H1 (cell line): ENCODE measurements at regions not wholly inside any gene's neighbourhood (a gene's known extent, or its start where the extent isn't known, plus 50 kb on each side); places are given as distances from the start of the nearest gene placed in this dataset.

Experiments
- CTBP2 ChIP-seq: IDR thresholded peaks from 2 replicates; pipeline ENCODE4 v1.7.0; 2011; ENCODE audit warnings: borderline replicate concordance, mild to moderate bottlenecking, moderate library complexity, mixed read lengths, low read length; ENCODE audit not compliant: insufficient read depth, insufficient read length
- GTF2F1 ChIP-seq: IDR thresholded peaks from 2 replicates; pipeline ENCODE4 v1.6.1; 2012; ENCODE audit warnings: low read depth, low read length, improper control_type of control experiment, borderline replicate concordance
- NRF1 ChIP-seq: IDR thresholded peaks from 2 replicates; pipeline ENCODE4 v1.6.1; 2011; ENCODE audit warnings: mild to moderate bottlenecking, low read depth, low read length, improper control_type of control experiment
- TF ChIP-seq, protein P1 (sequence below): fragments of 300-600 bp; sonication (generic); IDR thresholded peaks from 2 replicates; pipeline ENCODE4 v1.7.1; 2012; ENCODE audit warnings: low read length, moderate library complexity, mild to moderate bottlenecking, inconsistent platforms; ENCODE audit not compliant: insufficient replicate concordance
- TF ChIP-seq, protein P2 (sequence below): IDR thresholded peaks from 2 replicates; pipeline ENCODE4 v1.6.1; 2012; ENCODE audit warnings: low read length, inconsistent platforms
- TF ChIP-seq, protein P3 (sequence below): IDR thresholded peaks from 2 replicates; pipeline ENCODE4 v1.6.1; 2012; ENCODE audit warnings: inconsistent platforms

DNA sequence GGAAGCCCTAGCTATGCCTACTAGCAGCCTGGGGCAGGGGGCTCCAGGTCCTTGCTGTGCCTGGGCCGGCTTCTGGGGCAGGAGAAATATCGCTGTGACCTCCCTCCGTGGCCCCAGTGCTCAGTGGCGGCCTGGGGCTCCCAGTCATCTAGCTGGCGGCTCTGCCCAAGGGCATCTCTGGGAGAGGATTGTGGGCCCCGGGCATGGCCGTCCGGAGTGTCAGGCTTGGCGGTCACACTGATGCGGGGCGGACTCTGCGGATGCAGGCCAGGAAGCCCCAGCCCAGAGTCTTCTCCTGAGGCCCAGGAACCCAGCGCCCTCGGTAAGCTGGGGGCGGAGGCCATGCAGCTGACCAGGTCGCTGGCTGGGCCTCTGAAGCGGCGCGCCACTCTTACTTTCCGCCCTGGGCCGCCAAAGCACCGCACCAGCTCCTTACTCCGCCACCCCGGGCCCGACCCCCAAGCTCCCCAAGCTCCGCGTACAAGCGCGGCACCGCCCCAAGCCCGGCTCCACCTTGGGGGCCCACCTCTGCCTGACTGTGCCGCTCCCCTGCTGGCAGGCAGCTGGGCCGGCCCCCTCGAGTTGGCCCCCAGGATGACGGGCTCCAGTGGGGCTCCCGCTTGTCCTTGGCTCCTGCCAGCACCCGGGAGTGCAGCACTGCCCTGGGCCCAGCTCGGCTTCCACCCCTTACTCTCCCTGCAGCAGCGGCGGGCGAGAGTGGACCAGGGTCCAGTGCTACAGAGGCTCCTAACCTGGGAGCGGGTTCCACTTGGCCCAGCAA lies 720.0 kb downstream of the PCDH18 start (continued):
- TF ChIP-seq, protein P1, sequence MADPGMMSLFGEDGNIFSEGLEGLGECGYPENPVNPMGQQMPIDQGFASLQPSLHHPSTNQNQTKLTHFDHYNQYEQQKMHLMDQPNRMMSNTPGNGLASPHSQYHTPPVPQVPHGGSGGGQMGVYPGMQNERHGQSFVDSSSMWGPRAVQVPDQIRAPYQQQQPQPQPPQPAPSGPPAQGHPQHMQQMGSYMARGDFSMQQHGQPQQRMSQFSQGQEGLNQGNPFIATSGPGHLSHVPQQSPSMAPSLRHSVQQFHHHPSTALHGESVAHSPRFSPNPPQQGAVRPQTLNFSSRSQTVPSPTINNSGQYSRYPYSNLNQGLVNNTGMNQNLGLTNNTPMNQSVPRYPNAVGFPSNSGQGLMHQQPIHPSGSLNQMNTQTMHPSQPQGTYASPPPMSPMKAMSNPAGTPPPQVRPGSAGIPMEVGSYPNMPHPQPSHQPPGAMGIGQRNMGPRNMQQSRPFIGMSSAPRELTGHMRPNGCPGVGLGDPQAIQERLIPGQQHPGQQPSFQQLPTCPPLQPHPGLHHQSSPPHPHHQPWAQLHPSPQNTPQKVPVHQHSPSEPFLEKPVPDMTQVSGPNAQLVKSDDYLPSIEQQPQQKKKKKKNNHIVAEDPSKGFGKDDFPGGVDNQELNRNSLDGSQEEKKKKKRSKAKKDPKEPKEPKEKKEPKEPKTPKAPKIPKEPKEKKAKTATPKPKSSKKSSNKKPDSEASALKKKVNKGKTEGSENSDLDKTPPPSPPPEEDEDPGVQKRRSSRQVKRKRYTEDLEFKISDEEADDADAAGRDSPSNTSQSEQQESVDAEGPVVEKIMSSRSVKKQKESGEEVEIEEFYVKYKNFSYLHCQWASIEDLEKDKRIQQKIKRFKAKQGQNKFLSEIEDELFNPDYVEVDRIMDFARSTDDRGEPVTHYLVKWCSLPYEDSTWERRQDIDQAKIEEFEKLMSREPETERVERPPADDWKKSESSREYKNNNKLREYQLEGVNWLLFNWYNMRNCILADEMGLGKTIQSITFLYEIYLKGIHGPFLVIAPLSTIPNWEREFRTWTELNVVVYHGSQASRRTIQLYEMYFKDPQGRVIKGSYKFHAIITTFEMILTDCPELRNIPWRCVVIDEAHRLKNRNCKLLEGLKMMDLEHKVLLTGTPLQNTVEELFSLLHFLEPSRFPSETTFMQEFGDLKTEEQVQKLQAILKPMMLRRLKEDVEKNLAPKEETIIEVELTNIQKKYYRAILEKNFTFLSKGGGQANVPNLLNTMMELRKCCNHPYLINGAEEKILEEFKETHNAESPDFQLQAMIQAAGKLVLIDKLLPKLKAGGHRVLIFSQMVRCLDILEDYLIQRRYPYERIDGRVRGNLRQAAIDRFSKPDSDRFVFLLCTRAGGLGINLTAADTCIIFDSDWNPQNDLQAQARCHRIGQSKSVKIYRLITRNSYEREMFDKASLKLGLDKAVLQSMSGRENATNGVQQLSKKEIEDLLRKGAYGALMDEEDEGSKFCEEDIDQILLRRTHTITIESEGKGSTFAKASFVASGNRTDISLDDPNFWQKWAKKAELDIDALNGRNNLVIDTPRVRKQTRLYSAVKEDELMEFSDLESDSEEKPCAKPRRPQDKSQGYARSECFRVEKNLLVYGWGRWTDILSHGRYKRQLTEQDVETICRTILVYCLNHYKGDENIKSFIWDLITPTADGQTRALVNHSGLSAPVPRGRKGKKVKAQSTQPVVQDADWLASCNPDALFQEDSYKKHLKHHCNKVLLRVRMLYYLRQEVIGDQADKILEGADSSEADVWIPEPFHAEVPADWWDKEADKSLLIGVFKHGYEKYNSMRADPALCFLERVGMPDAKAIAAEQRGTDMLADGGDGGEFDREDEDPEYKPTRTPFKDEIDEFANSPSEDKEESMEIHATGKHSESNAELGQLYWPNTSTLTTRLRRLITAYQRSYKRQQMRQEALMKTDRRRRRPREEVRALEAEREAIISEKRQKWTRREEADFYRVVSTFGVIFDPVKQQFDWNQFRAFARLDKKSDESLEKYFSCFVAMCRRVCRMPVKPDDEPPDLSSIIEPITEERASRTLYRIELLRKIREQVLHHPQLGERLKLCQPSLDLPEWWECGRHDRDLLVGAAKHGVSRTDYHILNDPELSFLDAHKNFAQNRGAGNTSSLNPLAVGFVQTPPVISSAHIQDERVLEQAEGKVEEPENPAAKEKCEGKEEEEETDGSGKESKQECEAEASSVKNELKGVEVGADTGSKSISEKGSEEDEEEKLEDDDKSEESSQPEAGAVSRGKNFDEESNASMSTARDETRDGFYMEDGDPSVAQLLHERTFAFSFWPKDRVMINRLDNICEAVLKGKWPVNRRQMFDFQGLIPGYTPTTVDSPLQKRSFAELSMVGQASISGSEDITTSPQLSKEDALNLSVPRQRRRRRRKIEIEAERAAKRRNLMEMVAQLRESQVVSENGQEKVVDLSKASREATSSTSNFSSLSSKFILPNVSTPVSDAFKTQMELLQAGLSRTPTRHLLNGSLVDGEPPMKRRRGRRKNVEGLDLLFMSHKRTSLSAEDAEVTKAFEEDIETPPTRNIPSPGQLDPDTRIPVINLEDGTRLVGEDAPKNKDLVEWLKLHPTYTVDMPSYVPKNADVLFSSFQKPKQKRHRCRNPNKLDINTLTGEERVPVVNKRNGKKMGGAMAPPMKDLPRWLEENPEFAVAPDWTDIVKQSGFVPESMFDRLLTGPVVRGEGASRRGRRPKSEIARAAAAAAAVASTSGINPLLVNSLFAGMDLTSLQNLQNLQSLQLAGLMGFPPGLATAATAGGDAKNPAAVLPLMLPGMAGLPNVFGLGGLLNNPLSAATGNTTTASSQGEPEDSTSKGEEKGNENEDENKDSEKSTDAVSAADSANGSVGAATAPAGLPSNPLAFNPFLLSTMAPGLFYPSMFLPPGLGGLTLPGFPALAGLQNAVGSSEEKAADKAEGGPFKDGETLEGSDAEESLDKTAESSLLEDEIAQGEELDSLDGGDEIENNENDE, result no peak
- TF ChIP-seq NRF1, result no peak
- TF ChIP-seq, protein P2, sequence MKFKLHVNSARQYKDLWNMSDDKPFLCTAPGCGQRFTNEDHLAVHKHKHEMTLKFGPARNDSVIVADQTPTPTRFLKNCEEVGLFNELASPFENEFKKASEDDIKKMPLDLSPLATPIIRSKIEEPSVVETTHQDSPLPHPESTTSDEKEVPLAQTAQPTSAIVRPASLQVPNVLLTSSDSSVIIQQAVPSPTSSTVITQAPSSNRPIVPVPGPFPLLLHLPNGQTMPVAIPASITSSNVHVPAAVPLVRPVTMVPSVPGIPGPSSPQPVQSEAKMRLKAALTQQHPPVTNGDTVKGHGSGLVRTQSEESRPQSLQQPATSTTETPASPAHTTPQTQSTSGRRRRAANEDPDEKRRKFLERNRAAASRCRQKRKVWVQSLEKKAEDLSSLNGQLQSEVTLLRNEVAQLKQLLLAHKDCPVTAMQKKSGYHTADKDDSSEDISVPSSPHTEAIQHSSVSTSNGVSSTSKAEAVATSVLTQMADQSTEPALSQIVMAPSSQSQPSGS, result no peak
- TF ChIP-seq CTBP2, result no peak
- TF ChIP-seq, protein P3, sequence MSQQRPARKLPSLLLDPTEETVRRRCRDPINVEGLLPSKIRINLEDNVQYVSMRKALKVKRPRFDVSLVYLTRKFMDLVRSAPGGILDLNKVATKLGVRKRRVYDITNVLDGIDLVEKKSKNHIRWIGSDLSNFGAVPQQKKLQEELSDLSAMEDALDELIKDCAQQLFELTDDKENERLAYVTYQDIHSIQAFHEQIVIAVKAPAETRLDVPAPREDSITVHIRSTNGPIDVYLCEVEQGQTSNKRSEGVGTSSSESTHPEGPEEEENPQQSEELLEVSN, result no peak
- no peak for TF ChIP-seq GTF2F1
